ENCODE measurements at regions not wholly inside any gene's neighbourhood (a gene's known extent, or its start where the extent isn't known, plus 50 kb on each side); places are given as distances from the start of the nearest gene placed in this dataset.

GRCh38 chr2:3039188-3040065 lies 338.2 kb downstream of the EIPR1 start:
- Histone ChIP-seq H3K27me3 (ENCODE audit: insufficient read depth, low read depth, severe bottlenecking) (no peaks in the 10 kb centered on the region), H3K4me3 (ENCODE audit: low read depth, low read length) (no peak overlapping the region), H3K36me3 (no peaks in the 10 kb centered on the region), H3K9me3 (ENCODE audit: severe bottlenecking) (peaks cover 13% of the 10 kb centered on the region), H3K27ac (no peak overlapping the region)
- DNase-seq, result no peak
- no peak for TF ChIP-seq CTCF (IDR thresholded peaks at IDR 0.05; ENCODE audit: low read depth, low read length)

GRCh38 chr2:3038636-3039035 lies 339.0 kb downstream of the EIPR1 start:
- Histone ChIP-seq H3K4me3 (ENCODE audit: low read depth, low read length) (no peak overlapping the region), H3K27ac (no peak overlapping the region), H3K36me3 (no peaks in the 10 kb centered on the region), H3K9me3 (ENCODE audit: severe bottlenecking) (peaks cover 13% of the 10 kb centered on the region), H3K27me3 (ENCODE audit: insufficient read depth, low read depth, severe bottlenecking) (no peaks in the 10 kb centered on the region)
- no peak for DNase-seq
- no peak for TF ChIP-seq CTCF (IDR thresholded peaks at IDR 0.05; ENCODE audit: low read depth, low read length)

GRCh38 chr2:3037196-3038194 lies 340.1 kb downstream of the EIPR1 start:
- no peak for TF ChIP-seq CTCF (IDR thresholded peaks at IDR 0.05; ENCODE audit: low read depth, low read length)
- peaks cover 13% of the 10 kb centered on the region for H3K9me3 ChIP-seq (ENCODE audit: severe bottlenecking)
- no peak for DNase-seq
- no peaks in the 10 kb centered on the region for H3K36me3 ChIP-seq
- H3K4me3 ChIP-seq (ENCODE audit: low read depth, low read length), result no peak overlapping the region
- no peak overlapping the region for H3K27ac ChIP-seq
- no peaks in the 10 kb centered on the region for H3K27me3 ChIP-seq (ENCODE audit: insufficient read depth, low read depth, severe bottlenecking)

GRCh38 chr2:3036432-3037125 lies 341.0 kb downstream of the EIPR1 start:
- H3K36me3 ChIP-seq, result no peaks in the 10 kb centered on the region
- no peak for DNase-seq
- H3K4me3 ChIP-seq (ENCODE audit: low read depth, low read length), result no peak overlapping the region
- peaks cover 15% of the 10 kb centered on the region for H3K9me3 ChIP-seq (ENCODE audit: severe bottlenecking)
- H3K27ac ChIP-seq, result no peak overlapping the region
- H3K27me3 ChIP-seq (ENCODE audit: insufficient read depth, low read depth, severe bottlenecking), result no peaks in the 10 kb centered on the region
- TF ChIP-seq CTCF (IDR thresholded peaks at IDR 0.05; ENCODE audit: low read depth, low read length), result no peak

- H3K9me3 ChIP-seq (ENCODE audit: severe bottlenecking), result peaks cover 15% of the 10 kb centered on the region
- H3K4me3 ChIP-seq (ENCODE audit: low read depth, low read length), result no peak overlapping the region
- no peak for DNase-seq
- no peak overlapping the region for H3K27ac ChIP-seq
- TF ChIP-seq CTCF (IDR thresholded peaks at IDR 0.05; ENCODE audit: low read depth, low read length), result no peak
- no peaks in the 10 kb centered on the region for H3K36me3 ChIP-seq
- H3K27me3 ChIP-seq (ENCODE audit: insufficient read depth, low read depth, severe bottlenecking), result no peaks in the 10 kb centered on the region
Measured at GRCh38 chr2:3035385-3036050, 342.1 kb downstream of the EIPR1 start.

Measured in WERI-Rb-1 (cell line).